SH-SY5Y (cell line): ENCODE measurements at regions not wholly inside any gene's neighbourhood (a gene's known extent, or its start where the extent isn't known, plus 50 kb on each side); places are given as distances from the start of the nearest gene placed in this dataset.

ENCODE experiments used
- GATA2 ChIP-seq: IDR thresholded peaks from 2 replicates; pipeline ENCODE4 v1.6.1; 2011; ENCODE audit warnings: mild to moderate bottlenecking, low read depth, low read length
- GATA3 ChIP-seq: IDR thresholded peaks from 2 replicates; pipeline ENCODE4 v1.6.1; 2011; ENCODE audit warnings: low read depth, mild to moderate bottlenecking, low read length, moderate library complexity

DNA sequence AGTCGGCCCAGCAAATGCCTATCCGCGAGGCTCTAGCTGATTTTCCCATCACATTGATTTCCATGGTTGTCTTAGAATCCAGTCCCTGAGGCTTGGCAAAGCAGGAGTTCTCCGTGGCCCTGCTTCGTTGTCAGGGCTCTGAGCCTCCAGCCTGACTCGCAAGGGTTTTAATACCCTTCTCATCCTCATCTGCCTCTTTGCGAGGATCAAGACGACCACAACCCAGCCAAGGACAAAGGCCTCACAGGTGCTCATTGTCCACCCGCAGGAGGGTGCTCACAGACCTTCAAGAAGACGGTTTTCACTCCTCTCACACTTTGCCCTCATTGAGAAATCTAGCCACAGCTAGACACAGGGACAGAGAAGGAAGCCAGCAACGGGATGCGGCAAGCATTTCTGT is 610.8 kb downstream of the KCNJ18 start:
- TF ChIP-seq GATA3 (no peak), GATA2 (no peak)
